Prostate gland (tissue), 2 donors: ENCODE measurements at regions not wholly inside any gene's neighbourhood (a gene's known extent, or its start where the extent isn't known, plus 50 kb on each side); places are given as distances from the start of the nearest gene placed in this dataset.

Source experiments
- POLR2A ChIP-seq: fragments of 450-650 bp; IDR thresholded peaks from one replicate; pipeline ENCODE4 v1.6.1; 2016; ENCODE audit warnings: antibody characterized with exemption, mild to moderate bottlenecking
- TF ChIP-seq, protein P1 (sequence below), 4 experiments: fragments of 200-600 bp in 2 of 4; fragments of 450-650 bp in 2 of 4; sonication (generic) in 2 of 4; IDR thresholded peaks; 1 replicate in 3 of 4; 2 replicates in 1 of 4; pipeline ENCODE4 v1.5.1; 2016 to 2019; ENCODE audit warnings: antibody characterized with exemption in 4 of 4, mild to moderate bottlenecking in 2 of 4, moderate library complexity in 2 of 4

- TF ChIP-seq, protein P1, sequence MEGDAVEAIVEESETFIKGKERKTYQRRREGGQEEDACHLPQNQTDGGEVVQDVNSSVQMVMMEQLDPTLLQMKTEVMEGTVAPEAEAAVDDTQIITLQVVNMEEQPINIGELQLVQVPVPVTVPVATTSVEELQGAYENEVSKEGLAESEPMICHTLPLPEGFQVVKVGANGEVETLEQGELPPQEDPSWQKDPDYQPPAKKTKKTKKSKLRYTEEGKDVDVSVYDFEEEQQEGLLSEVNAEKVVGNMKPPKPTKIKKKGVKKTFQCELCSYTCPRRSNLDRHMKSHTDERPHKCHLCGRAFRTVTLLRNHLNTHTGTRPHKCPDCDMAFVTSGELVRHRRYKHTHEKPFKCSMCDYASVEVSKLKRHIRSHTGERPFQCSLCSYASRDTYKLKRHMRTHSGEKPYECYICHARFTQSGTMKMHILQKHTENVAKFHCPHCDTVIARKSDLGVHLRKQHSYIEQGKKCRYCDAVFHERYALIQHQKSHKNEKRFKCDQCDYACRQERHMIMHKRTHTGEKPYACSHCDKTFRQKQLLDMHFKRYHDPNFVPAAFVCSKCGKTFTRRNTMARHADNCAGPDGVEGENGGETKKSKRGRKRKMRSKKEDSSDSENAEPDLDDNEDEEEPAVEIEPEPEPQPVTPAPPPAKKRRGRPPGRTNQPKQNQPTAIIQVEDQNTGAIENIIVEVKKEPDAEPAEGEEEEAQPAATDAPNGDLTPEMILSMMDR (IDR thresholded peaks at IDR 0.05), result no peak
- TF ChIP-seq POLR2A, result no peak
These were observed 364.5 kb downstream of the CTTN start for GRCh38 chr11:70762810-70763209.
